GM10266 (cell line): ENCODE measurements at regions not wholly inside any gene's neighbourhood (a gene's known extent, or its start where the extent isn't known, plus 50 kb on each side); places are given as distances from the start of the nearest gene placed in this dataset.

Experiments
- DNase-seq: peaks from one replicate; pipeline ENCODE4 v3.0.0; 2012; ENCODE audit errors: extremely low spot score
- CTCF ChIP-seq: IDR thresholded peaks from 2 replicates; pipeline ENCODE4 v1.5.1; 2012; ENCODE audit warnings: mild to moderate bottlenecking, low read depth; ENCODE audit not compliant: control insufficient read depth, insufficient read depth; ENCODE audit errors: missing control alignments

- no peak for TF ChIP-seq CTCF
- DNase-seq, result no peak
These were observed 108.1 kb downstream of the MAP3K21 start for GRCh38 chr1:233435622-233436021.

GRCh38 chr1:233439721-233440120 lies 112.2 kb downstream of the MAP3K21 start:
- no peak for DNase-seq
- TF ChIP-seq CTCF, result no peak

- TF ChIP-seq CTCF, result peak; percentile 66
These were observed 113.5 kb downstream of the MAP3K21 start for GRCh38 chr1:233440951-233441401.

GRCh38 chr1:233442026-233442780 lies 114.7 kb downstream of the MAP3K21 start:
- no peak for DNase-seq

More at GRCh38 chr1:233440951-233441401, 113.5 kb downstream of the MAP3K21 start:
- peak; percentile 39 for DNase-seq

GRCh38 chr1:233443040-233443760 lies 115.7 kb downstream of the MAP3K21 start:
- no peak for TF ChIP-seq CTCF
- no peak for DNase-seq

More at GRCh38 chr1:233442026-233442780, 114.7 kb downstream of the MAP3K21 start:
- TF ChIP-seq CTCF, result no peak

- TF ChIP-seq CTCF, result no peak
- DNase-seq, result no peak
These were observed 117.0 kb downstream of the MAP3K21 start for GRCh38 chr1:233444484-233444883.

GRCh38 chr1:233445737-233446136 lies 118.2 kb downstream of the MAP3K21 start:
- no peak for DNase-seq
- no peak for TF ChIP-seq CTCF
